ENCODE measurements at regions not wholly inside any gene's neighbourhood (a gene's known extent, or its start where the extent isn't known, plus 50 kb on each side); places are given as distances from the start of the nearest gene placed in this dataset.

GRCh38 chr9:129421371-129421770 lies 199.5 kb downstream of the C9orf50 start:
- TF ChIP-seq REST (IDR thresholded peaks at IDR 0.05), result no peak
- no peak for TF ChIP-seq RAD21 (IDR thresholded peaks at IDR 0.05)
- TF ChIP-seq YY1 (IDR thresholded peaks at IDR 0.05), result no peak
- TF ChIP-seq RXRA (IDR thresholded peaks at IDR 0.05), result no peak
- WGBS, result 92% methylated on average over 29 of the region's 29 CpGs
- DNase-seq (ENCODE audit: low spot score), result no peak

GRCh38 chr9:129420721-129421120 lies 200.2 kb downstream of the C9orf50 start:
- Histone ChIP-seq H3K4me1 (ENCODE audit: control insufficient read depth in 4 of 4, insufficient read depth in 4 of 4, low read length in 3 of 4) (no peaks in the 10 kb centered on the region), H3K9me3 (ENCODE audit: control insufficient read depth in 4 of 4, low read length in 3 of 4) (no peaks in the 10 kb centered on the region), H3K4me3 (ENCODE audit: low read depth in 1 of 3, low read length in 3 of 3) (no peak overlapping the region), H3K9ac (ENCODE audit: low read depth in 1 of 2, low read length in 2 of 2) (no peak overlapping the region), H3K36me3 (ENCODE audit: control insufficient read depth in 4 of 4, insufficient read depth in 3 of 4, low read depth in 1 of 4, low read length in 3 of 4) (no peaks in the 10 kb centered on the region), H3K27me3 (ENCODE audit: control insufficient read depth in 4 of 4, insufficient read depth in 4 of 4, low read length in 3 of 4) (no peaks in the 10 kb centered on the region), H3K27ac (ENCODE audit: low read depth in 1 of 2, low read length in 2 of 2) (no peak overlapping the region)
- TF ChIP-seq RXRA (IDR thresholded peaks at IDR 0.05) (no peak), CTCF (IDR thresholded peaks at IDR 0.05; ENCODE audit: low read depth, low read length, missing input control) (no peak), YY1 (IDR thresholded peaks at IDR 0.05) (no peak), MAX (IDR thresholded peaks at IDR 0.05) (no peak), FOXA2 (IDR thresholded peaks at IDR 0.05) (no peak), ATF3 (IDR thresholded peaks at IDR 0.05) (no peak), HNF4A (conservative IDR thresholded peaks at IDR 0.05) (no peak), TAF1 (conservative IDR thresholded peaks at IDR 0.05) (no peak), FOXA1 (IDR thresholded peaks at IDR 0.05) (no peak), SP1 (IDR thresholded peaks at IDR 0.05) (no peak), RAD21 (IDR thresholded peaks at IDR 0.05) (no peak), NR2F2 (IDR thresholded peaks at IDR 0.05) (no peak), JUND (IDR thresholded peaks at IDR 0.05) (no peak), GABPA (IDR thresholded peaks at IDR 0.05 in 1 of 2, conservative IDR thresholded peaks at IDR 0.05 in 1 of 2) (no peak)
- 92% methylated on average over 10 of the region's 10 CpGs for WGBS
- DNase-seq (ENCODE audit: low spot score), result no peak

More at GRCh38 chr9:129421371-129421770, 199.5 kb downstream of the C9orf50 start:
- Histone ChIP-seq H3K9ac (ENCODE audit: low read depth in 1 of 2, low read length in 2 of 2) (no peak overlapping the region), H3K27ac (ENCODE audit: low read depth in 1 of 2, low read length in 2 of 2) (no peak overlapping the region), H3K9me3 (ENCODE audit: control insufficient read depth in 4 of 4, low read length in 3 of 4) (no peaks in the 10 kb centered on the region), H3K4me1 (ENCODE audit: control insufficient read depth in 4 of 4, insufficient read depth in 4 of 4, low read length in 3 of 4) (no peaks in the 10 kb centered on the region), H3K4me3 (ENCODE audit: low read depth in 1 of 3, low read length in 3 of 3) (no peak overlapping the region), H3K36me3 (ENCODE audit: control insufficient read depth in 4 of 4, insufficient read depth in 3 of 4, low read depth in 1 of 4, low read length in 3 of 4) (no peaks in the 10 kb centered on the region), H3K27me3 (ENCODE audit: control insufficient read depth in 4 of 4, insufficient read depth in 4 of 4, low read length in 3 of 4) (no peaks in the 10 kb centered on the region)
